ENCODE measurements at regions not wholly inside any gene's neighbourhood (a gene's known extent, or its start where the extent isn't known, plus 50 kb on each side); places are given as distances from the start of the nearest gene placed in this dataset.

DNA sequence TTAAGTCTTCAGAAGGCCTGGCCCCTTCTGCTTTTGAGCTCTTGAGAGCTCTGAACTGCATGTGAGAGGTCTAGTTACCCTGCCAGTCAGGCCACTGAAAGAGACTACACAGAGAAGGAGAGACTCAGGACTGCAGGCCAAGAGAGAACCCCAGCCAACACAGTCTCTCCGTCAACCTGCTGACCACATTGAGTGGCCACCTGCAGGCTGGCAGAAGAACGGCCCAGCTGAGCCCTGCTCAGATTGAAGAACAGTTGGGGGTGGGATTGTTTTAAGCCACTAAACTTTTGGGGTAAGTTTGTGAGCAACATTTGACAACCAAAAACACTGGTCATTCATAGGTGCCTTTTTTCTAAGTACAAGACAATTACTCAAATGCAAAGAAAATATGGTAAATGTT lies 273.5 kb upstream of the CCDC54 start:
- H3K4me1 Mint-ChIP-seq = no peaks in the 10 kb centered on the region
- H3K36me3 Mint-ChIP-seq (ENCODE audit: low read depth) = no peaks in the 10 kb centered on the region
- H3K9ac ChIP-seq (ENCODE audit: extremely low read depth, low read length, poor library complexity, severe bottlenecking) = no peak overlapping the region
- no peak overlapping the region for H3K27ac ChIP-seq (ENCODE audit: low read depth, low read length)
- H3K4me3 ChIP-seq (ENCODE audit: low read length) = no peak overlapping the region
- peaks cover 5% of the 10 kb centered on the region for H3K9me3 Mint-ChIP-seq
- no peak overlapping the region for H3K27ac Mint-ChIP-seq
- H3K9me3 ChIP-seq (ENCODE audit: control insufficient read depth, low read length) = peaks cover 10% of the 10 kb centered on the region
- no peaks in the 10 kb centered on the region for H3K4me1 ChIP-seq (ENCODE audit: control insufficient read depth, insufficient read depth, low read length)
- no peak for DNase-seq
- TF ChIP-seq, protein P1, sequence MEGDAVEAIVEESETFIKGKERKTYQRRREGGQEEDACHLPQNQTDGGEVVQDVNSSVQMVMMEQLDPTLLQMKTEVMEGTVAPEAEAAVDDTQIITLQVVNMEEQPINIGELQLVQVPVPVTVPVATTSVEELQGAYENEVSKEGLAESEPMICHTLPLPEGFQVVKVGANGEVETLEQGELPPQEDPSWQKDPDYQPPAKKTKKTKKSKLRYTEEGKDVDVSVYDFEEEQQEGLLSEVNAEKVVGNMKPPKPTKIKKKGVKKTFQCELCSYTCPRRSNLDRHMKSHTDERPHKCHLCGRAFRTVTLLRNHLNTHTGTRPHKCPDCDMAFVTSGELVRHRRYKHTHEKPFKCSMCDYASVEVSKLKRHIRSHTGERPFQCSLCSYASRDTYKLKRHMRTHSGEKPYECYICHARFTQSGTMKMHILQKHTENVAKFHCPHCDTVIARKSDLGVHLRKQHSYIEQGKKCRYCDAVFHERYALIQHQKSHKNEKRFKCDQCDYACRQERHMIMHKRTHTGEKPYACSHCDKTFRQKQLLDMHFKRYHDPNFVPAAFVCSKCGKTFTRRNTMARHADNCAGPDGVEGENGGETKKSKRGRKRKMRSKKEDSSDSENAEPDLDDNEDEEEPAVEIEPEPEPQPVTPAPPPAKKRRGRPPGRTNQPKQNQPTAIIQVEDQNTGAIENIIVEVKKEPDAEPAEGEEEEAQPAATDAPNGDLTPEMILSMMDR (conservative IDR thresholded peaks at IDR 0.05) = no peak
- H3K27me3 ChIP-seq (ENCODE audit: control insufficient read depth, insufficient read depth, low read length, poor library complexity, severe bottlenecking) = no peaks in the 10 kb centered on the region
- H3K27me3 Mint-ChIP-seq (ENCODE audit: insufficient read depth) = no peaks in the 10 kb centered on the region
- no peaks in the 10 kb centered on the region for H3K36me3 ChIP-seq (ENCODE audit: control insufficient read depth, insufficient read depth, low read length)
- no peak overlapping the region for H3K4me3 Mint-ChIP-seq
- 94 to 100% methylated on average over 1 to 2 of the region's 2 CpGs for WGBS, 2 experiments (ENCODE audit: insufficient coverage in 1 of 2, insufficient read length in 1 of 2)

DNA sequence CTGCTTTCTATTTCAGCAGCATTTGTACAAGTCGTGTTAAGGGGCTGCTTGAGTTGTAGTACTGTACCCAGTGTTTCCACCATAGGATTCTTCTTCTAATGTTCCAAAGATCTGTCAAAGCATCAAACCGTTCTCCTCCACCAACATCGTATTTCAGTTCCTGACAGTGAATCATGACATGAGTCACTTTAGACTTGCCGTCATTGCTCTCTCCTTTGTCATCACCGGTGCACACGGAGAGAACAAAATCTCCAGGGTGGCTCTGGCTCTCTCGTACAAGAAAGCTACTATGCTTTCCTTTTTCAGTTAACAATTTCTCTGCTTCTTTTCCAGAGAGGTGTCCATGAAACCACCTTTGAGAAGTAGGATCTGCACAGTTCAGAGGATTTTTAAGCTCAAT lies 270.9 kb upstream of the CCDC54 start:
- H3K9me3 Mint-ChIP-seq = peaks cover 5% of the 10 kb centered on the region
- no peak for DNase-seq
- no peaks in the 10 kb centered on the region for H3K27me3 Mint-ChIP-seq (ENCODE audit: insufficient read depth)
- no peaks in the 10 kb centered on the region for H3K36me3 ChIP-seq (ENCODE audit: control insufficient read depth, insufficient read depth, low read length)
- no peak overlapping the region for H3K4me3 ChIP-seq (ENCODE audit: low read length)
- no peaks in the 10 kb centered on the region for H3K36me3 Mint-ChIP-seq (ENCODE audit: low read depth)
- H3K4me3 Mint-ChIP-seq = no peak overlapping the region
- H3K27me3 ChIP-seq (ENCODE audit: control insufficient read depth, insufficient read depth, low read length, poor library complexity, severe bottlenecking) = no peaks in the 10 kb centered on the region
- peaks cover 3% of the 10 kb centered on the region for H3K4me1 Mint-ChIP-seq
- no peak overlapping the region for H3K27ac Mint-ChIP-seq
- TF ChIP-seq, protein P1 (conservative IDR thresholded peaks at IDR 0.05) = no peak
- no peaks in the 10 kb centered on the region for H3K4me1 ChIP-seq (ENCODE audit: control insufficient read depth, insufficient read depth, low read length)
- peaks cover 10% of the 10 kb centered on the region for H3K9me3 ChIP-seq (ENCODE audit: control insufficient read depth, low read length)
- H3K9ac ChIP-seq (ENCODE audit: extremely low read depth, low read length, poor library complexity, severe bottlenecking) = no peak overlapping the region
- H3K27ac ChIP-seq (ENCODE audit: low read depth, low read length) = no peak overlapping the region
- 92 to 94% methylated on average over 7 of the region's 7 CpGs for WGBS, 2 experiments (ENCODE audit: insufficient coverage in 1 of 2, insufficient read length in 1 of 2)

DNA sequence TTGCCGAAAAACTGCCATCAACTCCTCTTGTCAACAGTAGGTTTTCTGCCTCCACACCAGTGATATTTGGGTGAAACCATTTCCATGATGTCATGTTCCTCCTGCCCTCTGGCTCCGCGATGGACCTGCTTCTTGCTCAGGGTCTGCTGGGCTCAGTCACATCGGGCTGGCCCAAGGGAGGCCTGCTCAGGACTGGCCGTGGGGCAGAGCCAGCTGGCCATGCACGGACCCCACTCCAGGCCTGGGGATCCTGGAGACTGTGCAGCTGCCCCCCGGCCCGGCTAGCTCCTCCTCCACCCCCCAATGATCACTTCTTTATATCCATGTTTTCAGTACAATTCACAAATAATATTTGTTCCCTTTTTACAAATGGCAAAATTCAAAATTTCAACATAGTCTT lies 270.3 kb upstream of the CCDC54 start:
- Mint-ChIP-seq H3K4me1 (peaks cover 3% of the 10 kb centered on the region), H3K9me3 (peaks cover 5% of the 10 kb centered on the region), H3K27me3 (ENCODE audit: insufficient read depth) (no peaks in the 10 kb centered on the region), H3K4me3 (no peak overlapping the region), H3K36me3 (ENCODE audit: low read depth) (no peaks in the 10 kb centered on the region), H3K27ac (no peak overlapping the region)
- H3K9ac ChIP-seq (ENCODE audit: extremely low read depth, low read length, poor library complexity, severe bottlenecking) = no peak overlapping the region
- WGBS, 2 experiments (ENCODE audit: insufficient coverage in 1 of 2, insufficient read length in 1 of 2) = 91 to 93% methylated on average over 3 to 8 of the region's 8 CpGs
- no peaks in the 10 kb centered on the region for H3K27me3 ChIP-seq (ENCODE audit: control insufficient read depth, insufficient read depth, low read length, poor library complexity, severe bottlenecking)
- H3K9me3 ChIP-seq (ENCODE audit: control insufficient read depth, low read length) = peaks cover 10% of the 10 kb centered on the region
- no peak for DNase-seq
- H3K27ac ChIP-seq (ENCODE audit: low read depth, low read length) = no peak overlapping the region
- H3K4me3 ChIP-seq (ENCODE audit: low read length) = no peak overlapping the region
- H3K36me3 ChIP-seq (ENCODE audit: control insufficient read depth, insufficient read depth, low read length) = no peaks in the 10 kb centered on the region
- TF ChIP-seq, protein P1 (conservative IDR thresholded peaks at IDR 0.05) = no peak
- peaks cover 1% of the 10 kb centered on the region for H3K4me1 ChIP-seq (ENCODE audit: control insufficient read depth, insufficient read depth, low read length)

Data from endodermal cell (in vitro differentiated cells).